ENCODE measurements at regions not wholly inside any gene's neighbourhood (a gene's known extent, or its start where the extent isn't known, plus 50 kb on each side); places are given as distances from the start of the nearest gene placed in this dataset.

DNA sequence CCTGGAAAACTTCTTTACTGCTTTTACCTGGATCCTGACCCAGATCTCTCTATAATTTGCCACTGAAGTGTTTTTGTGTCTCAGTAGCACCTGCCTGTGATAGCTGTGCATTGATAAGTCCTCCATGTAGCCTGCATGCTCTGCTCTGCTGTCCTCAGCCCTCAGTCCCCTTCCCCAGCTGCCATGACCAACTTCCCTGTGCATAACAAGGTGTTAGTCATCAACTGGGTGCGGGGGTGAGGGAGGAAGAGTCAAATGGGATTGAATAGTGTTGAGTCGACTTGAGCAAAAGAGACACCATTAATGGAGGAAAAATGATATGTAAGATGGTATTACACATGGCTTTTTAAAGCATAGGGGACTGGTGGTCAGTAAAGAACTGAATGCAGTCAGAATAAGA is 92.2 kb upstream of the PLET1 start:
- Histone ChIP-seq H3K4me1 (ENCODE audit: control insufficient read depth in 2 of 2, insufficient read depth in 2 of 2, low read length in 1 of 2) (no peaks in the 10 kb centered on the region), H3K9me3 (ENCODE audit: control insufficient read depth in 2 of 2, insufficient read depth in 1 of 2, low read depth in 1 of 2, low read length in 1 of 2) (peaks cover 0 to 4% of the 10 kb centered on the region in 2 donors), H3K36me3 (ENCODE audit: control insufficient read depth in 2 of 2, insufficient read depth in 2 of 2, low read length in 1 of 2) (peaks cover 0 to 3% of the 10 kb centered on the region in 2 donors), H3K27me3 (ENCODE audit: control insufficient read depth in 1 of 2, insufficient read depth in 2 of 2, low read length in 2 of 2) (no peaks in the 10 kb centered on the region), H3K27ac (ENCODE audit: low read depth in 2 of 2, low read length in 1 of 2) (no peak overlapping the region), H3K4me3 (ENCODE audit: low read depth in 1 of 2, low read length in 2 of 2) (no peak overlapping the region)
- WGBS, 2 donors, result 72 to 73% methylated on average over 2 of the region's 2 CpGs

DNA sequence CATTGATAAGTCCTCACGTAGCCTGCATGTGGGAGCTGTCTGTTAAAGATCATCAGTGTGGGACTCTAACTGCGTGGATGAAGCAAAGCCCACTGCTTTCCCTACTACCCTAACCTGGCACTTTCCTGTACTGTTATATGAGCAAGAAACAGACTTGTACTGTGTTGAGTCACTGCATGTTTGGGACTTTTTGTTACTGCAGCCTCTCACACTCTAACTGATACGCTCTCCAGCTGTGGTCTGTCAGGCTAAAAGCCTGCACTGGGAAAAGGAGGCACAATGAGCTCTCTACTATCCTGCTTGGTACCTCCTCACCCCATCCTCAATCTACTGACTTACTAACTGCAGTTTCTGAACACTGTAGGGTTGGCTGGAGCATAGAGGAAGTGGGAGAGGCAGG is 93.7 kb upstream of the PLET1 start:
- H3K27me3 ChIP-seq (ENCODE audit: control insufficient read depth in 1 of 2, insufficient read depth in 2 of 2, low read length in 2 of 2), result no peaks in the 10 kb centered on the region
- no peak overlapping the region for H3K4me3 ChIP-seq (ENCODE audit: low read depth in 1 of 2, low read length in 2 of 2)
- peaks cover 0 to 3% of the 10 kb centered on the region in 2 donors for H3K36me3 ChIP-seq (ENCODE audit: control insufficient read depth in 2 of 2, insufficient read depth in 2 of 2, low read length in 1 of 2)
- H3K9me3 ChIP-seq (ENCODE audit: control insufficient read depth in 2 of 2, insufficient read depth in 1 of 2, low read depth in 1 of 2, low read length in 1 of 2), result peaks cover 0 to 4% of the 10 kb centered on the region in 2 donors
- WGBS, 2 donors, result 86 to 97% methylated on average over 3 of the region's 3 CpGs
- no peak overlapping the region for H3K27ac ChIP-seq (ENCODE audit: low read depth in 2 of 2, low read length in 1 of 2)
- H3K4me1 ChIP-seq (ENCODE audit: control insufficient read depth in 2 of 2, insufficient read depth in 2 of 2, low read length in 1 of 2), result no peaks in the 10 kb centered on the region

DNA sequence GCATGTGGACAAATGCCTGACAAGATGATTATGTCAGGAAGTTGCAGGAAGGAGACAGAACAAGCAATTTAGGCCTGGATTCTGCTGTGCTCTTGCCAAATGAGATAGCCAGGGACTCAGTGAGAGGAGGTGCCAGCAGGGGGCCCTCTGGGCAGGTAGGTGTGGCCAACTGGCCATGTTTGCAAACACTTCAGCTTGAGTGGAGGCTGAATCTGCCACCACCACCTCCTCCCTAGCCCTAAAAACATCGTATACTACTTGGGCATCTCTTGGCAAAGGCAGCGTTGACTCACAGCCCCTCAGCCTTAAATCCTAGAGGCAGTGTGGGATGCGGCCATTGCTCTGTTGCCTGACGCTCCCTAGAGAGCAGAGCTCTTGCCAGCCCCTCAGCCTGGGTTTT is 95.1 kb upstream of the PLET1 start:
- H3K36me3 ChIP-seq (ENCODE audit: control insufficient read depth in 2 of 2, insufficient read depth in 2 of 2, low read length in 1 of 2), result peaks cover 0 to 3% of the 10 kb centered on the region in 2 donors
- no peak overlapping the region for H3K27ac ChIP-seq (ENCODE audit: low read depth in 2 of 2, low read length in 1 of 2)
- H3K9me3 ChIP-seq (ENCODE audit: control insufficient read depth in 2 of 2, insufficient read depth in 1 of 2, low read depth in 1 of 2, low read length in 1 of 2), result peaks cover 0 to 4% of the 10 kb centered on the region in 2 donors
- H3K4me1 ChIP-seq (ENCODE audit: control insufficient read depth in 2 of 2, insufficient read depth in 2 of 2, low read length in 1 of 2), result no peaks in the 10 kb centered on the region
- H3K27me3 ChIP-seq (ENCODE audit: control insufficient read depth in 1 of 2, insufficient read depth in 2 of 2, low read length in 2 of 2), result no peaks in the 10 kb centered on the region
- 52 to 78% methylated on average over 4 of the region's 4 CpGs for WGBS, 2 donors
- H3K4me3 ChIP-seq (ENCODE audit: low read depth in 1 of 2, low read length in 2 of 2), result no peak overlapping the region

DNA sequence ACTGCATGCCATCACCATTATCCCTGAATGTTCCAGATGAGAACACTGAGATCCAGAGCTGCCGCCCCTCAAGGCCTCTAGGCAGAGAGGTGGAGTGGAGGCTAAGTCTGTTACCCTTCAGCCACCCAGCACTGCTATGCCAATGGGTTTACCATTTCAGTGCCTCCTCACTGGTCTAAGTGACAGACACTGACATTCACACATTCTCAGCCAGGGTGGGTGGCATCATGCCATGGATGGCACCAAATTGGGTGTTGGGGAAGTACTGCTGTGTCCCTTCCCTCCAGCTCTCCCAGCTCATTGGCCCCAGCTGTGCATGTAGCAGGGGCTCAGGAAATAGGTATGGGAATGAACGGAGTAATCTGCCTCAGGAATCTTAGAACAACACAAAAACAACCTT is 96.8 kb upstream of the PLET1 start:
- Histone ChIP-seq H3K9me3 (ENCODE audit: control insufficient read depth in 2 of 2, insufficient read depth in 1 of 2, low read depth in 1 of 2, low read length in 1 of 2) (peaks cover 0 to 4% of the 10 kb centered on the region in 2 donors), H3K36me3 (ENCODE audit: control insufficient read depth in 2 of 2, insufficient read depth in 2 of 2, low read length in 1 of 2) (peaks cover 0 to 3% of the 10 kb centered on the region in 2 donors), H3K4me3 (ENCODE audit: low read depth in 1 of 2, low read length in 2 of 2) (no peak overlapping the region), H3K27me3 (ENCODE audit: control insufficient read depth in 1 of 2, insufficient read depth in 2 of 2, low read length in 2 of 2) (no peaks in the 10 kb centered on the region), H3K4me1 (ENCODE audit: control insufficient read depth in 2 of 2, insufficient read depth in 2 of 2, low read length in 1 of 2) (no peaks in the 10 kb centered on the region), H3K27ac (ENCODE audit: low read depth in 2 of 2, low read length in 1 of 2) (no peak overlapping the region)
- WGBS, 2 donors, result 76 to 85% methylated on average over 2 of the region's 2 CpGs

DNA sequence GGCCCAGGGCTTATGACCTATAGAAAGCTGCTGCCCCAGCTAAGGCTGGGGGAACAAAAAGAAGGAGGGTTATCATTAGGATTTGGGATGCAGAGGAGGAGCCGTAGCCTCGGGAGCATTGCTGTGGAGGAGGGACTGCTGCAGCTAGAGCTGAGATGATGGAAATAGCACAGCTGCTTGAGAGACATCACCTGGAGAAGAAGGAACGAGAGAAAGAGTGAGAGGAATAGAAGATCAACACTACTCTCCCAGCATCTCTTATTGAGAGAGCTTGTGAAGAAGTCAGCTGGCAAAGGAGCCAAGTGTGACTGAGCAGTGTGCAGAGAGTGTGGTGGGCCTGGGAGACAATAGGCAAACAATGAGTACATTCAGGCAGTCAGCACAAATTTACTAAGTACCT is 100.7 kb upstream of the PLET1 start:
- no peaks in the 10 kb centered on the region for H3K9me3 ChIP-seq (ENCODE audit: control insufficient read depth in 2 of 2, insufficient read depth in 1 of 2, low read depth in 1 of 2, low read length in 1 of 2)
- 83 to 87% methylated on average over 3 of the region's 3 CpGs for WGBS, 2 donors
- peaks cover 0 to 3% of the 10 kb centered on the region in 2 donors for H3K36me3 ChIP-seq (ENCODE audit: control insufficient read depth in 2 of 2, insufficient read depth in 2 of 2, low read length in 1 of 2)
- no peaks in the 10 kb centered on the region for H3K27me3 ChIP-seq (ENCODE audit: control insufficient read depth in 1 of 2, insufficient read depth in 2 of 2, low read length in 2 of 2)
- no peak overlapping the region for H3K4me3 ChIP-seq (ENCODE audit: low read depth in 1 of 2, low read length in 2 of 2)
- no peak overlapping the region for H3K27ac ChIP-seq (ENCODE audit: low read depth in 2 of 2, low read length in 1 of 2)
- no peaks in the 10 kb centered on the region for H3K4me1 ChIP-seq (ENCODE audit: control insufficient read depth in 2 of 2, insufficient read depth in 2 of 2, low read length in 1 of 2)

DNA sequence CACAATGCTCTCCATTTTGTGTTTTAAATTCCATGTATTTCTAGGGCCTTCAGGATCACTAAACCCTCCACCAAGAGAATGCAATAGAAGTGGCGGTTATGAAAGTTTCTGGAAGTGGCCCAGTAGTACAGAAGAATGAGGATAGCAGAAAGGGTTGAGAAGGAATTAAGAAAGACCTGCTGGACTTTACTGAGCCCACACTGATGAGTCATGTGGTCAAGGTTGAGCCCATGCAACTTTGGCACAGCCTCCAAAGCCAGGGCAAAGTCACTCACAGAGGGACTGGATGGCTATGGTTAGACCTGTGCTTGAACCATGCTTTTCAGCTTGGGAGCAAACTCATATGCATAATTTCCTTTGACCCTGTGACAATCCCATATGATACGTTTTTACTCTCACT is 102.9 kb upstream of the PLET1 start:
- Histone ChIP-seq H3K27me3 (ENCODE audit: control insufficient read depth in 1 of 2, insufficient read depth in 2 of 2, low read length in 2 of 2) (no peaks in the 10 kb centered on the region), H3K4me3 (ENCODE audit: low read depth in 1 of 2, low read length in 2 of 2) (no peak overlapping the region), H3K27ac (ENCODE audit: low read depth in 2 of 2, low read length in 1 of 2) (no peak overlapping the region), H3K36me3 (ENCODE audit: control insufficient read depth in 2 of 2, insufficient read depth in 2 of 2, low read length in 1 of 2) (no peaks in the 10 kb centered on the region), H3K9me3 (ENCODE audit: control insufficient read depth in 2 of 2, insufficient read depth in 1 of 2, low read depth in 1 of 2, low read length in 1 of 2) (no peaks in the 10 kb centered on the region), H3K4me1 (ENCODE audit: control insufficient read depth in 2 of 2, insufficient read depth in 2 of 2, low read length in 1 of 2) (no peaks in the 10 kb centered on the region)
- 87 to 88% methylated on average over 2 of the region's 2 CpGs for WGBS, 2 donors

DNA sequence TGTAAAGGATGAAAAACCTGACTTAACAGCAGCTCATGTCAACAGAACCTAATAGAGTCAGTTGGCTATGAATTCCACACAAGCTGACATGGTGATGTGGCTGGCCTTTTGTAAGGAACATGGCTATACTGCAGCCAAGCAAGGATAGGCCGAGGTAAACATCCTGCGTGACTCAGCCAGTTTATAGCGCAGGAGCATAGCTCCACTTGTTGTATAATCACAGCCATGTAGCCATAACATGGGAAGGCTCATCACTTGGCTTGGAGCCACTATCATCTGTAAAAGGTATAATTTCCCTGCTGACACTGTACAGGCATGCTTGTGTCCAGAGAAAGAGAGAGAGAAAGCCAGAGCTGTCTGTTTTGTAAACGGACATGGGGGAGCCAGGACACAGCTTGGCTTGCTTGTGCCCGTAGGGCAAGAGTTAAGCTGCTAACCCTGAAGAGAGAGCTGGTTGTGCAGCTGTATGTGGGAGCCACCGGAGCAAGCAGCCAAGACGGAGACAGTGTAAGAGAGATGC is 104.4 kb upstream of the PLET1 start:
- Histone ChIP-seq H3K27me3 (ENCODE audit: control insufficient read depth in 1 of 2, insufficient read depth in 2 of 2, low read length in 2 of 2) (no peaks in the 10 kb centered on the region), H3K4me1 (ENCODE audit: control insufficient read depth in 2 of 2, insufficient read depth in 2 of 2, low read length in 1 of 2) (no peaks in the 10 kb centered on the region), H3K4me3 (ENCODE audit: low read depth in 1 of 2, low read length in 2 of 2) (no peak overlapping the region), H3K9me3 (ENCODE audit: control insufficient read depth in 2 of 2, insufficient read depth in 1 of 2, low read depth in 1 of 2, low read length in 1 of 2) (no peaks in the 10 kb centered on the region), H3K27ac (ENCODE audit: low read depth in 2 of 2, low read length in 1 of 2) (peak overlapping the region; percentile 40 to 43), H3K36me3 (ENCODE audit: control insufficient read depth in 2 of 2, insufficient read depth in 2 of 2, low read length in 1 of 2) (no peaks in the 10 kb centered on the region)
- WGBS, 2 donors, result 65 to 73% methylated on average over 7 of the region's 7 CpGs

DNA sequence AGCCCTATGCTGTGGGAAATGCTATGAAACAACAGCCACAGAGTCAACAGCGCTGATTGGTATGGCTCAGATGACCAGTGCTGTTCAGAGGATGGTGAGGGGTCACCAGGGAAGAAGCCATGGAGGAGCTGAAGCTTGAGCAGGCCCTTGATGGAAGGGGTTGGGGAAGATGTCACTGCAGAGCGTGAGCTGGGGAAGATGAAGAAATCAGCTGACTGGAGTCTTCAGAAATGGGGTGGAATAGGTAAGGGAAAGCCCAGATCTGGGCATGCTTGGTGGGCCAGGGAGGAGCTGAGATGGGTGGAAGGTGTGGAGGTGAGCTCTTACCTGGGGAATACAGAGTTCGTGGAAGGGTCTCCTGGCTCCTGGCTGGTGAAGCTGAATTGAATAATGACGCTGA is 105.4 kb upstream of the PLET1 start:
- WGBS, 2 donors, result 93 to 94% methylated on average over 4 of the region's 4 CpGs
- Histone ChIP-seq H3K27me3 (ENCODE audit: control insufficient read depth in 1 of 2, insufficient read depth in 2 of 2, low read length in 2 of 2) (no peaks in the 10 kb centered on the region), H3K4me1 (ENCODE audit: control insufficient read depth in 2 of 2, insufficient read depth in 2 of 2, low read length in 1 of 2) (no peaks in the 10 kb centered on the region), H3K36me3 (ENCODE audit: control insufficient read depth in 2 of 2, insufficient read depth in 2 of 2, low read length in 1 of 2) (no peaks in the 10 kb centered on the region), H3K9me3 (ENCODE audit: control insufficient read depth in 2 of 2, insufficient read depth in 1 of 2, low read depth in 1 of 2, low read length in 1 of 2) (peaks cover 0 to 1% of the 10 kb centered on the region in 2 donors), H3K4me3 (ENCODE audit: low read depth in 1 of 2, low read length in 2 of 2) (no peak overlapping the region), H3K27ac (ENCODE audit: low read depth in 2 of 2, low read length in 1 of 2) (peak overlapping the region; percentile 1 to 23)

DNA sequence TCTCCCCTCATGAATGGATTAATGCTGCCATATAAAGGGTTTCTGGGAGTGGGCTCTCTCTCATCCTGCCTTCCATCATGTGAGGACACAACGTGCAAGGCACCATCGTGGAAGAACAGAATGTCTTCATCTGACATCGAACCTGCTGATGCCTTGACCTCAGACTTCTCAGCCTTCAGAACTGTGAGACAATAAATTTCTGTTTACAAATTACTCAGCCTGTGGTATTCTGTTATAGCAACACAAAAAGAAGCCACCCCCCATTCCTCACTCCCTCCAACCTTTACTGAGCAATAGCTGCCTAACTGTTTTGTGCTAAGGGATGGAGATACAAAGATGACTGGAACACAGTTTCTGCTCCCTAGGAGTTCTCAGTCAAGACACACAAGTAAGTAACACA is 106.1 kb upstream of the PLET1 start:
- no peak overlapping the region for H3K4me3 ChIP-seq (ENCODE audit: low read depth in 1 of 2, low read length in 2 of 2)
- no peak overlapping the region for H3K27ac ChIP-seq (ENCODE audit: low read depth in 2 of 2, low read length in 1 of 2)
- 75 to 88% methylated on average over 3 of the region's 3 CpGs for WGBS, 2 donors
- H3K36me3 ChIP-seq (ENCODE audit: control insufficient read depth in 2 of 2, insufficient read depth in 2 of 2, low read length in 1 of 2), result no peaks in the 10 kb centered on the region
- no peaks in the 10 kb centered on the region for H3K4me1 ChIP-seq (ENCODE audit: control insufficient read depth in 2 of 2, insufficient read depth in 2 of 2, low read length in 1 of 2)
- H3K9me3 ChIP-seq (ENCODE audit: control insufficient read depth in 2 of 2, insufficient read depth in 1 of 2, low read depth in 1 of 2, low read length in 1 of 2), result peaks cover 0 to 3% of the 10 kb centered on the region in 2 donors
- H3K27me3 ChIP-seq (ENCODE audit: control insufficient read depth in 1 of 2, insufficient read depth in 2 of 2, low read length in 2 of 2), result no peaks in the 10 kb centered on the region

DNA sequence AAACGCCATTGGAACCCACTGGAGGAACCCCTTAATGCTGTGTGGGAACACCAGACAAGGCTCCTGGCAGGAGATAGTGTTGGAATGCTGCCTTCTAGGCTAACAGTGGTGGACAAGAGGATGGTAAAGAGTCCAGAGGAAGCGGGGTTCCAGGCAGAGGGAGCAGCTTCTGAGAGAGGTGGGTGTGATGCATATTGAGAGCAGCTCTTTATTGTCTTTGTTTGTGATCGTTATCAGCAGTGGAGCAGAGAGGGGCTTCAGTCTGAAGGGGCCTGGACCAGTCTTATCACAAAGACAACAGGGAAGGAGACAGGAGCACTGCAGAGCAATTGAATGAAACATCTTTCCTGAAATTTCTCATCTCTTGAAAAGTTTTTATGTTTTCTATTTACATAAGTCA is 106.8 kb upstream of the PLET1 start:
- no peak overlapping the region for H3K27ac ChIP-seq (ENCODE audit: low read depth in 2 of 2, low read length in 1 of 2)
- no peak overlapping the region for H3K4me3 ChIP-seq (ENCODE audit: low read depth in 1 of 2, low read length in 2 of 2)
- H3K9me3 ChIP-seq (ENCODE audit: control insufficient read depth in 2 of 2, insufficient read depth in 1 of 2, low read depth in 1 of 2, low read length in 1 of 2), result peaks cover 0 to 3% of the 10 kb centered on the region in 2 donors
- no peaks in the 10 kb centered on the region for H3K4me1 ChIP-seq (ENCODE audit: control insufficient read depth in 2 of 2, insufficient read depth in 2 of 2, low read length in 1 of 2)
- no peaks in the 10 kb centered on the region for H3K36me3 ChIP-seq (ENCODE audit: control insufficient read depth in 2 of 2, insufficient read depth in 2 of 2, low read length in 1 of 2)
- WGBS, 2 donors, result 81 to 83% methylated on average over 3 of the region's 3 CpGs
- H3K27me3 ChIP-seq (ENCODE audit: control insufficient read depth in 1 of 2, insufficient read depth in 2 of 2, low read length in 2 of 2), result no peaks in the 10 kb centered on the region

Measured in esophagus (tissue), 2 donors.